ENCODE measurements at regions not wholly inside any gene's neighbourhood (a gene's known extent, or its start where the extent isn't known, plus 50 kb on each side); places are given as distances from the start of the nearest gene placed in this dataset.

DNA sequence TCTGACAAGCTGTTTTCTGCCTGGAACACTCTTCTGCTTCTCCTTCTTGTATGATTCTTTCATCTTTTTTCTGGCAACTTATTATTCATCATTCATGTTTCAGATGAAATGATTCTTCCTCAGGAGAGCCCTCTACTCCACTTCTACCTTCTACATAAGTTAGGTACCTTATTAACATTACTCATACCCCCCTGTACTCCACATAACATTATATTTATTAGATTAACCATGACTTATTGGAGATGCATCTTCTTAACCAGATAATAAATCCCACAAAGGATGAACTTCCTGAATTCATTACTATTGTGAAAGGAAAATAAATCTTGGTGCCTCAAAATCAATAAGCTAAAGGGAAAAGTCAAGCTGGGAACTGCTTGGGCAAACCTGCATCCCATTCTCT, 1636.5 kb upstream of the FLRT2 start:
- TF ChIP-seq, protein P1, sequence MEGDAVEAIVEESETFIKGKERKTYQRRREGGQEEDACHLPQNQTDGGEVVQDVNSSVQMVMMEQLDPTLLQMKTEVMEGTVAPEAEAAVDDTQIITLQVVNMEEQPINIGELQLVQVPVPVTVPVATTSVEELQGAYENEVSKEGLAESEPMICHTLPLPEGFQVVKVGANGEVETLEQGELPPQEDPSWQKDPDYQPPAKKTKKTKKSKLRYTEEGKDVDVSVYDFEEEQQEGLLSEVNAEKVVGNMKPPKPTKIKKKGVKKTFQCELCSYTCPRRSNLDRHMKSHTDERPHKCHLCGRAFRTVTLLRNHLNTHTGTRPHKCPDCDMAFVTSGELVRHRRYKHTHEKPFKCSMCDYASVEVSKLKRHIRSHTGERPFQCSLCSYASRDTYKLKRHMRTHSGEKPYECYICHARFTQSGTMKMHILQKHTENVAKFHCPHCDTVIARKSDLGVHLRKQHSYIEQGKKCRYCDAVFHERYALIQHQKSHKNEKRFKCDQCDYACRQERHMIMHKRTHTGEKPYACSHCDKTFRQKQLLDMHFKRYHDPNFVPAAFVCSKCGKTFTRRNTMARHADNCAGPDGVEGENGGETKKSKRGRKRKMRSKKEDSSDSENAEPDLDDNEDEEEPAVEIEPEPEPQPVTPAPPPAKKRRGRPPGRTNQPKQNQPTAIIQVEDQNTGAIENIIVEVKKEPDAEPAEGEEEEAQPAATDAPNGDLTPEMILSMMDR (IDR thresholded peaks at IDR 0.05): no peak
- no peak for TF ChIP-seq POLR2A (IDR thresholded peaks at IDR 0.05)
- TF ChIP-seq EP300 (IDR thresholded peaks at IDR 0.05): no peak

Measured in sigmoid colon (tissue), 4 donors.